SK-N-MC (cell line): ENCODE measurements at regions not wholly inside any gene's neighbourhood (a gene's known extent, or its start where the extent isn't known, plus 50 kb on each side); places are given as distances from the start of the nearest gene placed in this dataset.

Experiments
- EZH2 ChIP-seq: fragments of 200-600 bp; sonication (generic); IDR thresholded peaks from one replicate; pipeline ENCODE4 v1.6.1; 2017; ENCODE audit warnings: antibody characterized with exemption
- FOXP2 ChIP-seq: optimal IDR thresholded peaks from 2 replicates; pipeline ENCODE3; 2011; ENCODE audit warnings: mild to moderate bottlenecking, moderate library complexity; ENCODE audit not compliant: insufficient read depth; ENCODE audit errors: extremely low read length, control extremely low read depth
- POLR2AphosphoS5 ChIP-seq: IDR thresholded peaks from 2 replicates; pipeline ENCODE4 v1.6.1; 2012; ENCODE audit warnings: mild to moderate bottlenecking, low read depth, low read length, borderline replicate concordance

DNA sequence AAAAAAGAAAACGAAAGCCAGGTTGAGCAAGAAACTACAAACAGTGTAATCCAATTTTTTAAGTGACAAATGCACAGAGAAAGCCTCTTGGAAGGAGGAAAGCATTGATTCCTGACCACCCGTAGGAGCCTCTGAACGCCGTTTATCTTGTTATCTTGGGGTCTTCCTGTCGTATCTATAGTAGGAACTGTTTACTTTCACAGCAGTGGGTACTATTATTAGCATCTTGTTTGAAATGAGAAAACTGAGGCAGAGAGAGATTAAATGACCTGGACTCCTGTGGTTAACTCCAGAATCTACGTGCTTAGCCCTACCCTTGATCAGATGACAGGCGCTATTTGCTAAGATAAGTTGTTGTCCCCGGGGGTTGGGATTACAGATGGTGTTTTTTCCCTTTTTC, 196.7 kb upstream of the FOXF1 start:
- TF ChIP-seq EZH2 (no peak), POLR2AphosphoS5 (no peak), FOXP2 (no peak)
